CMK (cell line): ENCODE measurements at regions not wholly inside any gene's neighbourhood (a gene's known extent, or its start where the extent isn't known, plus 50 kb on each side); places are given as distances from the start of the nearest gene placed in this dataset.

Experiments used
- DNase-seq: peaks from one replicate; pipeline ENCODE4 v3.0.0-alpha.2; 2010; ENCODE audit warnings: low read depth

- no peak for DNase-seq
These were observed 1121.7 kb upstream of the MAP3K7 start for GRCh38 chr6:91708534-91708933.

- DNase-seq, result no peak
These were observed 1118.8 kb upstream of the MAP3K7 start for GRCh38 chr6:91705646-91706045.

- no peak for DNase-seq
These were observed 1117.7 kb upstream of the MAP3K7 start for GRCh38 chr6:91704531-91704930.

GRCh38 chr6:91697010-91697695 lies 1110.3 kb upstream of the MAP3K7 start:
- no peak for DNase-seq

GRCh38 chr6:91695221-91695620 lies 1108.3 kb upstream of the MAP3K7 start:
- no peak for DNase-seq

- no peak for DNase-seq
These were observed 1107.3 kb upstream of the MAP3K7 start for GRCh38 chr6:91694016-91694654.

- no peak for DNase-seq
These were observed 1104.6 kb upstream of the MAP3K7 start for GRCh38 chr6:91691449-91691848.

GRCh38 chr6:91683240-91683639 lies 1096.4 kb upstream of the MAP3K7 start:
- no peak for DNase-seq

GRCh38 chr6:91681296-91681695 lies 1094.4 kb upstream of the MAP3K7 start:
- no peak for DNase-seq

- DNase-seq, result no peak
These were observed 1092.0 kb upstream of the MAP3K7 start for GRCh38 chr6:91678679-91679446.

GRCh38 chr6:91672201-91672600 lies 1085.3 kb upstream of the MAP3K7 start:
- DNase-seq, result no peak

GRCh38 chr6:91669871-91670268 lies 1083.0 kb upstream of the MAP3K7 start:
- no peak for DNase-seq

- DNase-seq, result no peak
These were observed 1082.4 kb upstream of the MAP3K7 start for GRCh38 chr6:91669154-91669870.

GRCh38 chr6:91667596-91667995 lies 1080.7 kb upstream of the MAP3K7 start:
- DNase-seq, result no peak

GRCh38 chr6:91664327-91664959 lies 1077.6 kb upstream of the MAP3K7 start:
- DNase-seq, result no peak

GRCh38 chr6:91660893-91661292 lies 1074.0 kb upstream of the MAP3K7 start:
- DNase-seq, result no peak

GRCh38 chr6:91659891-91660290 lies 1073.0 kb upstream of the MAP3K7 start:
- no peak for DNase-seq

GRCh38 chr6:91654793-91655192 lies 1067.9 kb upstream of the MAP3K7 start:
- DNase-seq, result no peak

GRCh38 chr6:91654357-91654756 lies 1067.5 kb upstream of the MAP3K7 start:
- DNase-seq, result no peak

GRCh38 chr6:91653895-91654294 lies 1067.0 kb upstream of the MAP3K7 start:
- no peak for DNase-seq

GRCh38 chr6:91653076-91653723 lies 1066.3 kb upstream of the MAP3K7 start:
- no peak for DNase-seq

GRCh38 chr6:91646649-91647048 lies 1059.8 kb upstream of the MAP3K7 start:
- DNase-seq, result no peak
